ENCODE measurements at regions not wholly inside any gene's neighbourhood (a gene's known extent, or its start where the extent isn't known, plus 50 kb on each side); places are given as distances from the start of the nearest gene placed in this dataset.

DNA sequence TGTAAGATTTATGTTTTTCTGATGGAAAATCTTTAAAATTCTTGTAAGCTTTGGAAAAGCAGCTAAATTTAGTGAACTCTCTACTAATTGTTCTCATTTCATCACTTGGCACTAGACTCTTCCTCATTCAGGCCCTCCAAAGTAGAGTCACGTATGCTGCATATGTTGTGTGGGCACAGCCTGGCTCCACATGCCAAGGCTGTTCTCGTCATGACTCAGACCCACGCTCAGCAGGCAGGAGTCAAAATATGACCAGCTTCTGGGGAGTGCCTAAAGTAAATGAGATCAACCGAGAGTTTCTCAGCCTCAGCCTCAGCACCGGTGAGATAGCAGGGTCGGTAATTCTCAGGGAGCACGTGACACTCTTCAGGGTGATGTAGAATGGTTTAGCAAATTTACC lies 1672.9 kb downstream of the REEP3 start:
- Histone ChIP-seq H3K4me1 (no peaks in the 10 kb centered on the region), H3K27ac (no peak overlapping the region), H3K36me3 (replicated peaks in 1 of 2; ENCODE audit: insufficient read depth in 1 of 2, low read depth in 2 of 2) (no peaks in the 10 kb centered on the region), H3K4me3 (no peak overlapping the region), H3K27me3 (no peaks in the 10 kb centered on the region), H3K9me3 (no peaks in the 10 kb centered on the region)
- no peak for DNase-seq
- 67 to 80% methylated on average over 7 of the region's 7 CpGs for WGBS, 2 donors
- ATAC-seq, result no peak
- TF ChIP-seq POLR2A (IDR thresholded peaks at IDR 0.05), result no peak
- TF ChIP-seq, protein P1, sequence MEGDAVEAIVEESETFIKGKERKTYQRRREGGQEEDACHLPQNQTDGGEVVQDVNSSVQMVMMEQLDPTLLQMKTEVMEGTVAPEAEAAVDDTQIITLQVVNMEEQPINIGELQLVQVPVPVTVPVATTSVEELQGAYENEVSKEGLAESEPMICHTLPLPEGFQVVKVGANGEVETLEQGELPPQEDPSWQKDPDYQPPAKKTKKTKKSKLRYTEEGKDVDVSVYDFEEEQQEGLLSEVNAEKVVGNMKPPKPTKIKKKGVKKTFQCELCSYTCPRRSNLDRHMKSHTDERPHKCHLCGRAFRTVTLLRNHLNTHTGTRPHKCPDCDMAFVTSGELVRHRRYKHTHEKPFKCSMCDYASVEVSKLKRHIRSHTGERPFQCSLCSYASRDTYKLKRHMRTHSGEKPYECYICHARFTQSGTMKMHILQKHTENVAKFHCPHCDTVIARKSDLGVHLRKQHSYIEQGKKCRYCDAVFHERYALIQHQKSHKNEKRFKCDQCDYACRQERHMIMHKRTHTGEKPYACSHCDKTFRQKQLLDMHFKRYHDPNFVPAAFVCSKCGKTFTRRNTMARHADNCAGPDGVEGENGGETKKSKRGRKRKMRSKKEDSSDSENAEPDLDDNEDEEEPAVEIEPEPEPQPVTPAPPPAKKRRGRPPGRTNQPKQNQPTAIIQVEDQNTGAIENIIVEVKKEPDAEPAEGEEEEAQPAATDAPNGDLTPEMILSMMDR (IDR thresholded peaks at IDR 0.05), result no peak
- intact Hi-C loops (cut with DNase I), result no loop called here

DNA sequence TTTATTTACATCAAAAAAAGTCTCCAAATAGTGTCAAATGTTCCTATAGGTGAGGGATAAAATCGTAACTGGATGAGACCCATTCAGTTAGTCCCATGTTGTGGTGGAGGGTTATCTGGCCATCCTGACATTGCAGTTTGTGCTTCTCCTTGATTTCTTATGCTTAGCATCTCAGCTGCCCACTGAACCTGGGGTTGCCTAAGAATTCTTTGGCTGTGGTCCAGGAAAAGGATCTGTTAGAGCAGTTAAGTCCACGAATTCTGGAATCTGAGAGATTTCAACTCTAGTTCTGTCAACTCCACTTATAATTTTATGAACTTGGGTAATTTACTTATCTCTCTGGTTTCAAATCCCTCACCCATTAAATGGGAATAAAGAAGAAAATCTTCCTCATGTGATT lies 1673.4 kb downstream of the REEP3 start:
- Histone ChIP-seq H3K4me3 (no peak overlapping the region), H3K27me3 (no peaks in the 10 kb centered on the region), H3K4me1 (no peaks in the 10 kb centered on the region), H3K27ac (no peak overlapping the region), H3K9me3 (no peaks in the 10 kb centered on the region), H3K36me3 (replicated peaks in 1 of 2; ENCODE audit: insufficient read depth in 1 of 2, low read depth in 2 of 2) (no peaks in the 10 kb centered on the region)
- WGBS, 2 donors, result 48 to 61% methylated on average over 2 of the region's 2 CpGs
- intact Hi-C loops (cut with DNase I), result no loop called here
- ATAC-seq, result no peak
- TF ChIP-seq, protein P1 (IDR thresholded peaks at IDR 0.05), result no peak
- no peak for TF ChIP-seq POLR2A (IDR thresholded peaks at IDR 0.05)
- no peak for DNase-seq

DNA sequence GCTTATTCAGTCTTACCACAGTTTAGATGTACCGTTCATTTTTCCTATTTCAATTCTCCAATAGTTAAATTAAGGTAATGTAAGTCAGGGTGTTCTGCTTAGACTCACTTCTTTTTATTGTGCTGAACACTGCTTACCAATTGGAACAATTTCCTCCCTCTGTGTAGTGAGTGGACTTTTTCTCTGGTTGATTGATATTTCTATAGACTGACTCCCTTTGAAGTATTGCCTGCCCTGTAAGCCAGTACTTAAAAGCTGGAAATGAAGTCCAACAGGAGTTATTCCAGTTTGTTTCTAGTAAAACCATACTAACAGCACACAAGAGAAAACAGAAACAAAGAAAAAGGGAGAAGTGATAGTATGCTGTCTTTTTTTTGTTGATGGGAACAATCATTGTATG lies 1674.9 kb downstream of the REEP3 start:
- ATAC-seq, result no peak
- intact Hi-C loops (cut with DNase I), result no loop called here
- TF ChIP-seq, protein P1 (IDR thresholded peaks at IDR 0.05), result no peak
- no peak for TF ChIP-seq POLR2A (IDR thresholded peaks at IDR 0.05)
- H3K27me3 ChIP-seq, result no peaks in the 10 kb centered on the region
- no peaks in the 10 kb centered on the region for H3K4me1 ChIP-seq
- no peak overlapping the region for H3K27ac ChIP-seq
- no peaks in the 10 kb centered on the region for H3K9me3 ChIP-seq
- H3K4me3 ChIP-seq, result no peak overlapping the region
- H3K36me3 ChIP-seq (replicated peaks in 1 of 2; ENCODE audit: insufficient read depth in 1 of 2, low read depth in 2 of 2), result no peaks in the 10 kb centered on the region
- no peak for DNase-seq
- WGBS, 2 donors, result 78 to 87% methylated on average over 1 of the region's 1 CpG

DNA sequence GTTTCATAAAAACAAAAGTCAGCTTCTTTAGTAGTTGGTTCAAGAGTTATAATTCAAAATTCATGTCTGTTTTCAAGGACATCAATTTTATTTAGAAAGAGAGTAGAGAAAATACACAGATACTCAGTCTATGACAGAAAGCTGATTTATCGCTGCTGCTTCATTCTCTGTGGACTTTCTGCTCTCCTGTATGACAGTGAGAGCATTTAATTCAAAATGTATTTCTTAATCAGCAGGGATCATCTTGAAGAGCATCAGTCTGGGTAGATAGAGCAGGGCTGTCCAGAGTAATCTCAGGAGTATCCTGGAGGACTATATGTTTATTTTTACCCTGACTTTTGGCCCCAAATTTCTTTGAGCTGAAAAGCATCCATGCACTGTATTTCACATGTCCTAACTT lies 1676.7 kb downstream of the REEP3 start:
- no peak for ATAC-seq
- no peaks in the 10 kb centered on the region for H3K9me3 ChIP-seq
- TF ChIP-seq, protein P1 (IDR thresholded peaks at IDR 0.05), result no peak
- no peak for TF ChIP-seq POLR2A (IDR thresholded peaks at IDR 0.05)
- H3K4me1 ChIP-seq, result no peaks in the 10 kb centered on the region
- intact Hi-C loops (cut with DNase I), result no loop called here
- WGBS, 2 donors, result 94 to 100% methylated on average over 1 of the region's 1 CpG
- no peak overlapping the region for H3K4me3 ChIP-seq
- H3K27ac ChIP-seq, result no peak overlapping the region
- no peaks in the 10 kb centered on the region for H3K27me3 ChIP-seq
- no peak for DNase-seq
- no peaks in the 10 kb centered on the region for H3K36me3 ChIP-seq (replicated peaks in 1 of 2; ENCODE audit: insufficient read depth in 1 of 2, low read depth in 2 of 2)

DNA sequence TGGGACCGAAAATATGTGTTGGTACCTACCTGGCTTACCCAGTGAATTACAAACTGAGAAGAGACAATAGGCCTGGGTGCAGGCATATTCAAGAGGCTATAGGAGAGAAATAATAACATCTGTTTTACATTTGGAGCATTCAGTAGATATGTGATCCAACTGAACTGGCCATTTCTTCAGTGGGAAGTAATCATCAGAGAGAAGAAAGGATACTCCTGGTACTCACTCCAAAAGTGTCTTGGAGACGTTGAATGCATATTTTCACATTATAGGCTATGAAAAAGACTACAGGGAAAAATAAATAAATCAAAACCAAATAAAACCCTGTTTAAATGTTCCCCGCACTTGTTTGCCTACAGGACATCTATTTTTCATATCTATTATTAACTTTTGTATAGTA lies 1680.3 kb downstream of the REEP3 start:
- ATAC-seq, result no peak

More for the DNA sequence above, 1680.3 kb downstream of the REEP3 start:
- TF ChIP-seq, protein P1 (IDR thresholded peaks at IDR 0.05), result no peak
- no peaks in the 10 kb centered on the region for H3K36me3 ChIP-seq (replicated peaks in 1 of 2; ENCODE audit: insufficient read depth in 1 of 2, low read depth in 2 of 2)
- DNase-seq, result no peak
- no peaks in the 10 kb centered on the region for H3K27me3 ChIP-seq
- intact Hi-C loops (cut with DNase I), result no loop called here
- H3K27ac ChIP-seq, result no peak overlapping the region
- H3K9me3 ChIP-seq, result no peaks in the 10 kb centered on the region
- no peaks in the 10 kb centered on the region for H3K4me1 ChIP-seq
- 72 to 86% methylated on average over 3 of the region's 3 CpGs for WGBS, 2 donors
- H3K4me3 ChIP-seq, result no peak overlapping the region

Measured in body of pancreas (tissue), 4 donors.